Activated CD4-positive, alpha-beta T cell treated with anti-CD3 and anti-CD28 coated beads, Interleukin-2, amount 50 U/mL, for 48 hours (primary cell): ENCODE measurements at regions not wholly inside any gene's neighbourhood (a gene's known extent, or its start where the extent isn't known, plus 50 kb on each side); places are given as distances from the start of the nearest gene placed in this dataset.
"Not testable (repeated sequence)": the region's sequence is repeated elsewhere in the genome, so short reads cannot be mapped to it uniquely, and the experiment has no call there.

Experiments used
- DNase-seq, 2 experiments: peaks; one replicate each; pipeline ENCODE4 v3.0.0-alpha.2; 2020

GRCh38 chr13:28607187-28607955 lies 51.6 kb upstream of the POMP start:
- no peak for DNase-seq

- no peak for DNase-seq
Measured at GRCh38 chr13:28606466-28606865, 52.5 kb upstream of the POMP start.

DNA sequence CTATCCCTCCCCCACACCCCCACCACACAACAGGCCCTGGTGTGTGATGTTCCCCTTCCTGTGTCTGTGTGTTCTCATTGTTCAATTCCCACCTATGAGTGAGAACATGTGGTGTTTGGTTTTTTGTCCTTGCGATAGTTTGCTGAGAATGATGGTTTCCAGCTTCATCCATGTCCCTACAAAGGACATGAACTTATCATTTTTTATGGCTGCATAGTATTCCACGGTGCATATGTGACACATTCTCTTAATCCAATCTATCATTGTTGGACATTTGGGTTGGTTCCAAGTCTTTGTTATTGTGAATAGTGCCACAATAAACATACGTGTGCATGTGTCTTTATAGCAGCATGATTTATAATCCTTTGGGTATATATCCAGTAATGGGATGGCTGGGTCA lies 53.8 kb upstream of the POMP start:
- not testable (repeated sequence) for DNase-seq

GRCh38 chr13:28603043-28603664 lies 55.8 kb upstream of the POMP start:
- DNase-seq = no peak

- no peak for DNase-seq
Measured at GRCh38 chr13:28602580-28602979, 56.4 kb upstream of the POMP start.

DNA sequence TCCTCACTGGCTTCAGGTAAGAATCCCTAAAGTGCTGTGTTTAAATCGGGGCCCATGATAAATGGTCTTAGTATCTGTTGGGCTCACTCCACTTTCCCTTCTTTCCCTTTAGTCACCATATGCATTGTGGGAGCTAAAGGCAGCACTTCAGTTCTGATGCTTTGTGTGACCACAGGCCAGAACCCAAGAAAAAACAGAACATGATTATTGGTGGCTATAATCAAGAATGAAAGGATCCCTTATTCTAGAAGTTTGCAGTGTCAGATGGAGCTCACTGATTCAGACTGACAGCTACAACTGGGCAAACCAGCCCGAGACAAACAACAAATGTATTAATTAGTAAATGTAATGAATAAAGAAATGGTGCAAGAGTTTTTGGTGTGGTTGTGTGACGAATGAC lies 57.3 kb upstream of the POMP start:
- no peak for DNase-seq

DNA sequence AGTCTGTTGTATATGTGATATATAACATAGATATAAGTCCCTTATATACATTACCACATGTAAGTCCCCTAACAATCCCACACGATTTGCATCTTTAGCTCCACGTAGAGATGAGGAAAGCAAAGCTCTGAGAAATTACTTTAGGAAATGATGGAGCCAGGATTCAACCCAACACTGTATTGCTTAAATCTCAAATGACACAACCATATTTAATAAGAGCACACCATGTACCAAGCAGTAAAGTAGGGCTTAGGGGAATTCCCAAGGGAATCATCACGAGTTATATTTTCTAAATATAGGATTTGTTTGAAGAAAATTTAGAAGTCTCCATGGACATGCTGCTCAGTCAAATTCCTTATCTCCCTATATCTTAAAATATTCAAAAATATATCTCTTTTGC lies 61.3 kb upstream of the POMP start:
- DNase-seq = no peak

DNA sequence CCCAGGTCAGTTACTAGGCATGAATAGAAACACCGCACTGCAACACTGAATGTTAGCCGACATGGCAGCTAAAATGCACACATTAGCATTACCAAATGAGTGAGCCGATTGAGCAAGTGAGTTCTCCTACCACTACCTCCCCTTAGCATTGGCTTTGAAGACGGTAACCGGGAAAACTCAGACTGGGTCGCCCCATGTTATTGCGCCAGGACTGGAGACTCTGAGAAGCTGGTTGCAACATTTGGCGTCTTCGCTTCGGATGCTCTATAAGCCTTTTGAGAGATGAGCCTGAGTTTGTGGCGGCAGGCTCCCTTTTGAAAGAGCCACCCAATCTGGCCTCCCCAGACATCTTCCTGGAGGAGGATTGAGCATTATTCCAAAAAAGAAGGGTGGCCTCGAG lies 68.5 kb upstream of the POMP start:
- no peak for DNase-seq

- DNase-seq = no peak
Measured at GRCh38 chr13:28588296-28588695, 70.6 kb upstream of the POMP start.

- DNase-seq = no peak
Measured at GRCh38 chr13:28587174-28587540, 71.8 kb upstream of the POMP start.

DNA sequence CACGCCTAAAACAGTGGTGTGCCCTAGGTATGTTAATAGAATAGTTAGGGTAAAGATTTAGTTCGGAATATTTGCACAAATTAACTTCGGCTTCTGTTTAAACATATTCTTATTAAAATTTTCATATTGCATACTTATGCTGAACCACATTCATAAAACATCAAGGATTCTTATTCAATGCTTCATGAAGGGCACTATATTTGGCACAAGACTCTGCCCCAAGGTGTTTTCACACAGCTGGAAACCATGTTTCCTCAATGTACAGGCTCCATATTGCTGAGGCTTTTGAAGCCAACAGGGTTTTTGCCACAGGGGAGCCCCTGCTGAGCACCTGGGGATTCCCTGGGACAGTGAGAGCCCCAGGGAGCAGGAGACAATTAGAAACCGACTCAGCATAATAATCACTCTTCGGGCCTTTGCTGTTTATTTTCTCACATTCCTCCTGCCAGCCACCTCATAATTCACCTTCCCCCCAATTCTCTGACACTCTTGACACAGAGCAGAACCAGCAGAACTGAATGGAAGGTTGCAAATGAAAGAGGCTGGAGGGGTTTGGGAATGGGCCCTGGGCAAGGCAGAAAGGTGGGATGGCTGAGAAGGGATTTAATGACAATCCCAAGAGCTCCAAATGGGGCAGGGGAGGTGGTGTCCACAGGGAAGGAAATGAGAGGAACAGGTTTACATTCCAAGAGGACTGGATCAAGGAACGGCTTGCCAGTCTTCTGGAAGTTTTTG lies 72.3 kb upstream of the POMP start:
- DNase-seq = no peak

GRCh38 chr13:28585561-28585960 lies 73.4 kb upstream of the POMP start:
- DNase-seq = no peak

GRCh38 chr13:28584873-28585381 lies 74.0 kb upstream of the POMP start:
- no peak for DNase-seq

- DNase-seq = no peak
Measured at GRCh38 chr13:28583651-28584091, 75.3 kb upstream of the POMP start.

- DNase-seq = no peak
Measured at GRCh38 chr13:28582892-28583240, 76.1 kb upstream of the POMP start.

GRCh38 chr13:28582225-28582891 lies 76.6 kb upstream of the POMP start:
- DNase-seq = peak in 1 of 2 experiments; percentile 9

DNA sequence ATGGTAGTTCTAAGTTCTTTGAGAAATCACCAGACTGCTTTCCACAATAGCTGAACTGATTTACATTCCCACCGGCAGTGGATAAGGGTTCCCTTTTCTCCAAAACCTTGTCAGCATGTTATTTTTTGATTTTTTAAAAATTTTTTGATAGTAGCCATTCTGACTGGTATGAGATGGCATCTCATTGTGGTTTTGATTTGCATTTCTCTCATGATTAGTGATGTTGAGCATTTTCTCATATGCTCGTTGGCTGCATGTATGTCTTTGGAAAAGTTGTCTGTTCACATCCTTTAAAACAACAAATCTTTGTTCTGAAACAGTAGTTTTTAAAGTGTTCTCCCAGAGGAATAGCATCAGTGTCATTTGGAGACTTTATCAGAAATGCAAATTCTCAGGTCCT lies 77.5 kb upstream of the POMP start:
- no peak for DNase-seq

DNA sequence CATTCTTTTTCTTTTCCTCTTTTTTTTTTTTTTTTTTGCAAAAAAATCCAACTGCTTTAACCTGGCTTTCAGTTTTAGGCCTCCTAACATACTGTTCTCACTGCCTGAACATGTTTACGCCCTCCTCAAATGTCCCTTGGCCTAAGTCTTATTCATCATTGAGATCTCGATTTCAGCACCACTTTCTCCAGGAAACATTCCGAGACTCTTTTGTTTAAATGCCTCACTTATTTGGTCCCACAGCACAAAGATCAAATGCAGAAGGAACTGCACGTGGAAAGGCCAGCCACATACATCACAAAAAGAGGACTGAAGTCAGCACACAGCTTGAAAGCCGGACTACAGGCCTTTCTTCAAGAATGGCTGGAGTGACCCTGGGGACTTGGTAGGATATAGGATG lies 79.2 kb upstream of the POMP start:
- no peak for DNase-seq

DNA sequence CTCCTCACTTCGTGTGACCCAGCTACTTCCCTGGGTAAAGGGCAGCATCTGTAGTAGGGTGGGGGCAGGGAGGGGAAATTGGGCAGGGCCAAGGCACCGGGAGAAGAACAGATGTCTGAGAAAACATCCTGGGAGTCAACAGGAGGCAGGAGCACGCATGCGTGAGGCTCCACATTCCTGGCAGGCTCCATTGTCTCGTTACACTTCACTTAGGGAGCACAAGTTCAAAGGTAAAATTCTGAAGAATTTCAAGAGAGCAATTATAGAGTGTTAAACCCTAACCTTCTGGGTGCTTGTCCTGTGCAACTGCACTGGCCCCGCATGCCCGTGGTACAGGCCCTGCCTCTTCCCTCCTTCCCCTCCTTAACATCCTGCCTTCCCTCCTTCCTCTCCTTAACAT lies 79.6 kb upstream of the POMP start:
- DNase-seq = no peak

DNA sequence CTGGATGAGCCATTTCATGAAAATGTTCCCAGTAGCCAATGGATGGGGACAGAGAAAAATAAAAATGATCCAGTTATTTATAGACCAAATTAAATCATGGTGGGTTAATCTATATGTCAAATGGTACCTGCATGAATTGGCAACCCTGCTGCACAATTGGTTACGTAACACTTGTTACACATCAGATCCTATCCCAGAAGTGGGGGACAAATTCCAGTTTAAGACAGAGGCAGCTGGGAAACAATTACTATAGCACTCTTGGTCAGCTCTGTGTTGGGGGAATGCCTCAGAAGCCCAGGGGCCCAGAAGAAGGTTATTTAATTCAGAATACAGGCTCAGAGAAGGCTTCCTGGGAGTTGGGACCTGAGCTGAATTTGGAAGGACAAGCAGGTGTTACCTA lies 81.1 kb upstream of the FLT1 start:
- DNase-seq = no peak

DNA sequence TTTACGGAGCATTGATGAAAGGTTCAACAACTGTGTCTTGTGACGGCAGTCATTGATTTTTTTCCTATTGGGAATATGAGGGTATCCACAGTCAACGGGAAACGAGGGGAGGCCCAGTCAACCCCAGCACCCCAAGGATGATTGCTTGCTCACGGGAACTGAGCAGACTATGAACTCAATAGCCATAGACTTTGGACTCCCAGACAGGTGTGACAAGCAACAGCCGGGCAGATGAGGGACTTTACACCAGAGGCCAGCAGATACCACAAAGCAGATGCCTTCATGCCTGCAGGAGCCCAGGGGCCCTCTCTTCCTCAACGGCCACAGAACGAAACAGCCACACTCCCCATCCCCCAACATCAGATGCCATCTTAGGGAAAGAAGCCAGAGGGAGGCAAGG lies 80.3 kb upstream of the FLT1 start:
- DNase-seq = no peak

- DNase-seq = peak; percentile 39 to 50
Measured at GRCh38 chr13:28574617-28575142, 79.8 kb upstream of the FLT1 start.
